Germinal center (tissue), 1 donor: ENCODE measurements at regions not wholly inside any gene's neighbourhood (a gene's known extent, or its start where the extent isn't known, plus 50 kb on each side); places are given as distances from the start of the nearest gene placed in this dataset.
"Not testable (repeated sequence)": the region's sequence is repeated elsewhere in the genome, so short reads cannot be mapped to it uniquely, and the experiment has no call there.

Source experiments
- DNase-seq: peaks from one replicate; pipeline ENCODE4 v3.0.0; 2012; ENCODE audit warnings: mixed read lengths, low spot score

- no peak for DNase-seq
Observed at GRCh38 chrX:63466690-63467089, 115.6 kb upstream of the SPIN4 start.

- DNase-seq: no peak
Observed at GRCh38 chrX:63458981-63459380, 107.8 kb upstream of the SPIN4 start.

GRCh38 chrX:63453571-63453970 is 102.4 kb upstream of the SPIN4 start:
- DNase-seq: no peak

- DNase-seq: no peak
Observed at GRCh38 chrX:63441717-63442116, 90.6 kb upstream of the SPIN4 start.

GRCh38 chrX:63439580-63439979 is 88.4 kb upstream of the SPIN4 start:
- DNase-seq: no peak

- no peak for DNase-seq
Observed at GRCh38 chrX:63436865-63437264, 85.7 kb upstream of the SPIN4 start.

GRCh38 chrX:63434665-63435064 is 83.5 kb upstream of the SPIN4 start:
- no peak for DNase-seq

GRCh38 chrX:63434206-63434605 is 83.1 kb upstream of the SPIN4 start:
- DNase-seq: no peak

- no peak for DNase-seq
Observed at GRCh38 chrX:63430026-63430425, 78.9 kb upstream of the SPIN4 start.

GRCh38 chrX:63428348-63428747 is 77.2 kb upstream of the SPIN4 start:
- DNase-seq: no peak

- no peak for DNase-seq
Observed at GRCh38 chrX:63426519-63426918, 75.4 kb upstream of the SPIN4 start.

- no peak for DNase-seq
Observed at GRCh38 chrX:63424063-63424462, 72.9 kb upstream of the SPIN4 start.

GRCh38 chrX:63421411-63421810 is 70.3 kb upstream of the SPIN4 start:
- no peak for DNase-seq

- DNase-seq: no peak
Observed at GRCh38 chrX:63418211-63418610, 67.1 kb upstream of the SPIN4 start.

- DNase-seq: no peak
Observed at GRCh38 chrX:63417649-63418048, 66.5 kb upstream of the SPIN4 start.

GRCh38 chrX:63409934-63410333 is 58.8 kb upstream of the SPIN4 start:
- not testable (repeated sequence) for DNase-seq

GRCh38 chrX:63408050-63408449 is 56.9 kb upstream of the SPIN4 start:
- DNase-seq: no peak

- DNase-seq: no peak
Observed at GRCh38 chrX:63404332-63404731, 53.2 kb upstream of the SPIN4 start.

GRCh38 chrX:63402106-63402505 is 51.0 kb upstream of the SPIN4 start:
- no peak for DNase-seq
